ENCODE measurements at regions not wholly inside any gene's neighbourhood (a gene's known extent, or its start where the extent isn't known, plus 50 kb on each side); places are given as distances from the start of the nearest gene placed in this dataset.

DNA sequence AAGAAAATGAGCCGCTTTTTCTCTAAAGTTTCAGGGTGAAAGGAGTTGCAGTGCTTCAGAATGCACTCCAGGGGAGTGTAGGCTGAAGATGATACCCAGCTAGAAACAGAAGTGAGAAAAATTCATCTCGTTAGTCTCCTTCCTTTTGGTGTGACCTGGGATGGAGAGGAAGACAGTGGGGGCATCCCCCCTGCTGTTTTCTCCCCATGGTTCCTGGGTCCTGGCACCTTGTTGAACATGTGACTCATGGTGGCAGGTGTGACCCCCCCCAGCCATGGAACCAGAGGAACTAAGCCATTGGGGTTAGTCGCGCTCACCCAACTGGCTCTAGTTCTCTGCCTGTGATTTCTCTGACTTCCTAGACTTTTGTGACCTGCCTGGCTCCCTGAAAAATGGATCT is 424.6 kb downstream of the CSNK1G3 start:
- TF ChIP-seq, protein P1, sequence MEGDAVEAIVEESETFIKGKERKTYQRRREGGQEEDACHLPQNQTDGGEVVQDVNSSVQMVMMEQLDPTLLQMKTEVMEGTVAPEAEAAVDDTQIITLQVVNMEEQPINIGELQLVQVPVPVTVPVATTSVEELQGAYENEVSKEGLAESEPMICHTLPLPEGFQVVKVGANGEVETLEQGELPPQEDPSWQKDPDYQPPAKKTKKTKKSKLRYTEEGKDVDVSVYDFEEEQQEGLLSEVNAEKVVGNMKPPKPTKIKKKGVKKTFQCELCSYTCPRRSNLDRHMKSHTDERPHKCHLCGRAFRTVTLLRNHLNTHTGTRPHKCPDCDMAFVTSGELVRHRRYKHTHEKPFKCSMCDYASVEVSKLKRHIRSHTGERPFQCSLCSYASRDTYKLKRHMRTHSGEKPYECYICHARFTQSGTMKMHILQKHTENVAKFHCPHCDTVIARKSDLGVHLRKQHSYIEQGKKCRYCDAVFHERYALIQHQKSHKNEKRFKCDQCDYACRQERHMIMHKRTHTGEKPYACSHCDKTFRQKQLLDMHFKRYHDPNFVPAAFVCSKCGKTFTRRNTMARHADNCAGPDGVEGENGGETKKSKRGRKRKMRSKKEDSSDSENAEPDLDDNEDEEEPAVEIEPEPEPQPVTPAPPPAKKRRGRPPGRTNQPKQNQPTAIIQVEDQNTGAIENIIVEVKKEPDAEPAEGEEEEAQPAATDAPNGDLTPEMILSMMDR (IDR thresholded peaks at IDR 0.05 in 8 of 11, conservative IDR thresholded peaks at IDR 0.05 in 3 of 11), result no peak
- TF ChIP-seq POLR2A (IDR thresholded peaks at IDR 0.05), result no peak

Measured in spleen (tissue), 7 donors.